ENCODE measurements at regions not wholly inside any gene's neighbourhood (a gene's known extent, or its start where the extent isn't known, plus 50 kb on each side); places are given as distances from the start of the nearest gene placed in this dataset.

DNA sequence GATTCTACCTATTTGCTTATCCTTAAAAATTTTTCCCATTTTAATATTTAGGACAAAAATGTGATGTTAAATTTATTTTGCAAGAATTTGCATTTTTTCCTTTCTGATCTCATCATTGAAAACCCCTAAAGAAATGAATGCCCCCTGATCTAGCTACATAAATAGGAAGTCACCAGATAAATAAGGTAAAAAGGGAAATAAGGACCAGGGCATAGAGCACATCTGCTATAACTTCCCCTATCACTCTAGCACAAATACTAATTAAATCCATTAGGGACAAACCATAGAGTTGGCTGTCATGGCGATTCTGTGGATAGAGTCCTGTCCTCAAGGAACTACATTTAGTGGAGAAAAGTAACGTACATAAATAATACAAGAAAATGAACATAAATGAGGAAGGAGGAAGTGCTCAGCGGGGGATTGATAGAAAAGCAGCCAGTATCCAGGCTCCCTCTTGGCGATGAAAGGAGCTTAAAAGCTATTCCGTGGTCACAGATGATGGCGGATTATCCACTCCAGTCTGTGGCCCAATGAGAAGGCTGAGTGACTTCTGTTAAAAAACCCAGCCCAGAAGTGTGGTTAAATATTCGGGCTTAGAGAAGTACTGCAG lies 76.9 kb upstream of the RPL34 start:
- Histone ChIP-seq H3K36me3 (no peaks in the 10 kb centered on the region), H3K27ac (no peak overlapping the region), H3K9me3 (peaks cover 0 to 19% of the 10 kb centered on the region in 2 donors), H3K4me1 (no peaks in the 10 kb centered on the region), H3K27me3 (no peaks in the 10 kb centered on the region), H3K4me3 (no peak overlapping the region)
- DNase-seq (ENCODE audit: low spot score), result no peak
- TF ChIP-seq, protein P1, sequence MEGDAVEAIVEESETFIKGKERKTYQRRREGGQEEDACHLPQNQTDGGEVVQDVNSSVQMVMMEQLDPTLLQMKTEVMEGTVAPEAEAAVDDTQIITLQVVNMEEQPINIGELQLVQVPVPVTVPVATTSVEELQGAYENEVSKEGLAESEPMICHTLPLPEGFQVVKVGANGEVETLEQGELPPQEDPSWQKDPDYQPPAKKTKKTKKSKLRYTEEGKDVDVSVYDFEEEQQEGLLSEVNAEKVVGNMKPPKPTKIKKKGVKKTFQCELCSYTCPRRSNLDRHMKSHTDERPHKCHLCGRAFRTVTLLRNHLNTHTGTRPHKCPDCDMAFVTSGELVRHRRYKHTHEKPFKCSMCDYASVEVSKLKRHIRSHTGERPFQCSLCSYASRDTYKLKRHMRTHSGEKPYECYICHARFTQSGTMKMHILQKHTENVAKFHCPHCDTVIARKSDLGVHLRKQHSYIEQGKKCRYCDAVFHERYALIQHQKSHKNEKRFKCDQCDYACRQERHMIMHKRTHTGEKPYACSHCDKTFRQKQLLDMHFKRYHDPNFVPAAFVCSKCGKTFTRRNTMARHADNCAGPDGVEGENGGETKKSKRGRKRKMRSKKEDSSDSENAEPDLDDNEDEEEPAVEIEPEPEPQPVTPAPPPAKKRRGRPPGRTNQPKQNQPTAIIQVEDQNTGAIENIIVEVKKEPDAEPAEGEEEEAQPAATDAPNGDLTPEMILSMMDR (IDR thresholded peaks at IDR 0.05), result no peak

- Histone ChIP-seq H3K4me1 (no peaks in the 10 kb centered on the region), H3K9me3 (no peaks in the 10 kb centered on the region), H3K4me3 (no peak overlapping the region), H3K27ac (no peak overlapping the region), H3K27me3 (no peaks in the 10 kb centered on the region), H3K36me3 (no peaks in the 10 kb centered on the region)
- TF ChIP-seq, protein P1 (IDR thresholded peaks at IDR 0.05), result no peak
- no peak for DNase-seq (ENCODE audit: low spot score)
These were observed 79.8 kb upstream of the RPL34 start for GRCh38 chr4:108540536-108540935.

DNA sequence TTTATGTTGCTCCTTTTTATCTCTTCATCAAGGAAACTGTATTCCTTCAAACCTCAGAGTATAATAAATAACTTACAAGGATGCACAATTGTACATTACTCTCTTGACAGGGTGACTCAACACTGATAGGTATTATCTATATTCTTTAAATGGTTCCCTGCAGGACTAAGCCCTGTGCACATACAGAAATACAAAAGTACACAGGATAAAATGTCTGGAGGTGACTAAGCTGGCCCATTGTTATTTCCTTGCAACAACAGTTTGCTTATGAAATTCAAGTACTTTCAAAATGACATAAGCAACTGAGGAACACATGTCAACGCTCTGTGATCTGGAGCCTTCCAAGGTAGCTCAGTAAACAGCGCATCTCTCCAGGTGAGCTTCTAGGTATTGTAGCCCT lies 83.8 kb upstream of the RPL34 start:
- no peak overlapping the region for H3K4me3 ChIP-seq

GRCh38 chr4:108535757-108536156 lies 84.6 kb upstream of the RPL34 start:
- no peaks in the 10 kb centered on the region for H3K4me1 ChIP-seq
- no peak overlapping the region for H3K27ac ChIP-seq
- no peak overlapping the region for H3K4me3 ChIP-seq
- no peak for DNase-seq (ENCODE audit: low spot score)
- no peaks in the 10 kb centered on the region for H3K27me3 ChIP-seq
- H3K9me3 ChIP-seq, result no peaks in the 10 kb centered on the region
- H3K36me3 ChIP-seq, result no peaks in the 10 kb centered on the region
- TF ChIP-seq, protein P1 (IDR thresholded peaks at IDR 0.05), result no peak

More for the DNA sequence above, 83.8 kb upstream of the RPL34 start:
- Histone ChIP-seq H3K27ac (no peak overlapping the region), H3K4me1 (no peaks in the 10 kb centered on the region), H3K9me3 (no peaks in the 10 kb centered on the region), H3K27me3 (no peaks in the 10 kb centered on the region), H3K36me3 (no peaks in the 10 kb centered on the region)
- TF ChIP-seq, protein P1 (IDR thresholded peaks at IDR 0.05), result no peak
- no peak for DNase-seq (ENCODE audit: low spot score)

GRCh38 chr4:108533876-108534275 lies 86.5 kb upstream of the RPL34 start:
- Histone ChIP-seq H3K27me3 (no peaks in the 10 kb centered on the region), H3K36me3 (no peaks in the 10 kb centered on the region), H3K4me1 (no peaks in the 10 kb centered on the region), H3K27ac (no peak overlapping the region), H3K4me3 (no peak overlapping the region), H3K9me3 (no peaks in the 10 kb centered on the region)
- TF ChIP-seq, protein P1 (IDR thresholded peaks at IDR 0.05), result no peak
- DNase-seq (ENCODE audit: low spot score), result no peak

DNA sequence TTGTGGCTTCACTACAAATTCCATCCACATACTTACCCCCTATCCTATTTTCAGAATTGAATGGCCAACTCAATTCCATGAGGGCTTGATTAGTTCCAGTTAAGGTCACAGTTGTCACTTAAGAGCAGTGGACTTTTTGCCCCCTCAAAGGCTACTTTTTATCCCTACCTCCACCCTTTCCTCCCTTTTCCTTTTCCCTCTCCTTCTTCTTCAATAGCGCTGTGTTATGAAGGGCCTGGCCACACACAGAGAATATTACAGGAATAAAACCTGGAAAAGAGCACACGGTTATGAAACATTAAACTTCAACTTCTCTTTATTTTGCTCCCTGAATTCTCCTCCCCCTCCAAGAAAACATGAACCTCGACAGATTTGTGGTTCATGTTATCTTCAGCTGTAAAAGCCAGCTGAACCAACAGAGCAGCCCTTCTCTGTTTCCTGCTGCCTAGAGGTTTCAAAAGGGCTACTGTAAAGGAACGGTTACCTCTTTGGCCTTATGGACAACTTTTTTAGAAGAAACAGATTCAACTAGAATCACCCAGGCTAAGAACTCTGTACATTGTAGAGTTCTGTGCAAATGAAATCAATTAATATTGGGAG lies 87.0 kb upstream of the RPL34 start:
- Histone ChIP-seq H3K4me1 (no peaks in the 10 kb centered on the region), H3K9me3 (no peaks in the 10 kb centered on the region), H3K36me3 (no peaks in the 10 kb centered on the region), H3K27ac (no peak overlapping the region), H3K27me3 (no peaks in the 10 kb centered on the region), H3K4me3 (no peak overlapping the region)
- TF ChIP-seq, protein P1 (IDR thresholded peaks at IDR 0.05), result no peak
- no peak for DNase-seq (ENCODE audit: low spot score)

Data from right atrium auricular region (tissue), 2 donors.